GM12874 (cell line): ENCODE measurements at regions not wholly inside any gene's neighbourhood (a gene's known extent, or its start where the extent isn't known, plus 50 kb on each side); places are given as distances from the start of the nearest gene placed in this dataset.

ENCODE experiments used
- CTCF ChIP-seq: IDR thresholded peaks from 2 replicates; pipeline ENCODE4 v1.5.1; 2011; ENCODE audit warnings: low read depth, mild to moderate bottlenecking, control low read depth, low read length, moderate library complexity; ENCODE audit not compliant: insufficient read depth

GRCh38 chr1:193700710-193701355 lies 514.4 kb upstream of the B3GALT2 start:
- no peak for TF ChIP-seq CTCF

GRCh38 chr1:193699261-193699660 lies 512.8 kb upstream of the B3GALT2 start:
- TF ChIP-seq CTCF, result no peak

DNA sequence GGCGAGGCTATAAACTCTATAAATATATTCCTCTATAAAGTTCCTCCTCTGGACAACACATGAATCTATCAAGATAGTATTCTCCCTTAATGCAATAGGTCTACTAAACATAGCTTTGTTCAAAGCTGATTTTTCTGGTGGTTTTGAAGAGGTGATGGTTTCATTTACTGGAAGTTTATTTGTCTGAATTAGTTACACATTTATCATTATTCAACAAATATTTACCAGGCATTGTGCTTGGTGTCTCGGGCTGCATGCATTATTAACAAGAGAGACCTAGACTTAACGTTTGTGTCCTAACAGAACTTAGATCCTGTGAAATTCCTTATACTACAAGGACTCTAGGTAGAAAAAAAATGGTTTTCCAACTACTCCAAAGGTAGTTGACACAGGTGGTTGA lies 511.4 kb upstream of the B3GALT2 start:
- TF ChIP-seq CTCF, result no peak

DNA sequence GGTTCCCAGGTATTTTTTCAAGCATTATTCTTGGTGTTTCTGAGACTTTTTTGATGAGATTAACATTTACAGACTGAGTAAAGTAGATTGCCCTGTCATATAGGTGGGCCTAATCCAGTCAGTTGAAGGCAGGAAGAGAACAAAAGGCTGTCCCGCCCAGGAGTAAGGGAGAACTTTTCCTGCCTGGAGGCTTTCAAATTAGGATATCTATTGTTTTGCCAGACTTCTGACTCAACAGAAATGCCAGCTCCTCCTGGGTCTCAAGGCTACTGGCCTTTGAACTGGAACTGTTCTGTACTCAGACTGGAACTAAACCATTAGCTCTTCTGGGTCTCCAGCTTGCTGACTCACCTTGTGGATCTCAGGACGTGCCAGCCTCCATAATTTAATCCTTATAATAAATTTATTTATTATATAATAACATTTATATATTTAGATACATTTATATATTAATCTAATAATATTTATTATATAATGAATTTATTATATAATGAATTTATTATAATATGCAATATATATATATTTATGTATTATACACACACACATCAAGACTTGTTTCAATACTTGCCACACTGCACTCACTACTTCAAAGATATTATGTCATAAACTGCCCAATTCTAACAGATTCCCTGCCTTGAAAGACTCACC lies 510.8 kb upstream of the B3GALT2 start:
- TF ChIP-seq CTCF, result no peak

DNA sequence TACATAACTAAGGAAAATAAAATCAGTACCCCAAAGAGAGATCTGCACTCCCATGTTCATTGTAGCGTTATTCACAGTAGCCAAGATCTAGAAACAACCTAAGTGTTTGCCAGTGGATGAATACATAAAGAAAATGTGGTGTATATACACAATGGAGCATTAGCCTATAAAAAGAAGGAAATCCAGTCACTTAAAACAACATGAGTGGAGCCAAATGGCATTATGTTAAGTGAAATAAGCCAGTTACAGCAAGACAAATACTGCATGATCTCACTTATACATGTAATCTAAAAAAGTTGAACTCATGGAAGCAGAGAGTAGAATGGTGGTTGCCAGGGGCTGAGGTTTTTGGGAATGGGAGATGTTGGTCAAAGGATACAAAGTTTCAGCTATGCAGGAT lies 508.3 kb upstream of the B3GALT2 start:
- no peak for TF ChIP-seq CTCF

GRCh38 chr1:193685986-193686385 lies 499.6 kb upstream of the B3GALT2 start:
- no peak for TF ChIP-seq CTCF

GRCh38 chr1:193681422-193681821 lies 495.0 kb upstream of the B3GALT2 start:
- TF ChIP-seq CTCF, result no peak
